ENCODE measurements at regions not wholly inside any gene's neighbourhood (a gene's known extent, or its start where the extent isn't known, plus 50 kb on each side); places are given as distances from the start of the nearest gene placed in this dataset.

GRCh38 chr5:40390281-40391149 is 289.2 kb upstream of the PTGER4 start:
- DNase-seq (ENCODE audit: low read depth in 3 of 3, low spot score in 2 of 3) = no peak

- DNase-seq (ENCODE audit: low read depth in 3 of 3, low spot score in 2 of 3) = no peak
Measured at GRCh38 chr5:40389591-40389990, 290.1 kb upstream of the PTGER4 start.

- DNase-seq (ENCODE audit: low read depth in 3 of 3, low spot score in 2 of 3) = no peak
Measured at GRCh38 chr5:40386289-40386688, 293.4 kb upstream of the PTGER4 start.

GRCh38 chr5:40385544-40385943 is 294.2 kb upstream of the PTGER4 start:
- no peak for DNase-seq (ENCODE audit: low read depth in 3 of 3, low spot score in 2 of 3)

GRCh38 chr5:40384782-40385390 is 294.8 kb upstream of the PTGER4 start:
- no peak for DNase-seq (ENCODE audit: low read depth in 3 of 3, low spot score in 2 of 3)

GRCh38 chr5:40383749-40384651 is 295.7 kb upstream of the PTGER4 start:
- no peak for DNase-seq (ENCODE audit: low read depth in 3 of 3, low spot score in 2 of 3)

- no peak for DNase-seq (ENCODE audit: low read depth in 3 of 3, low spot score in 2 of 3)
Measured at GRCh38 chr5:40381676-40382363, 297.9 kb upstream of the PTGER4 start.

- no peak for DNase-seq (ENCODE audit: low read depth in 3 of 3, low spot score in 2 of 3)
Measured at GRCh38 chr5:40381016-40381415, 298.7 kb upstream of the PTGER4 start.

GRCh38 chr5:40378396-40379177 is 301.1 kb upstream of the PTGER4 start:
- DNase-seq (ENCODE audit: low read depth in 3 of 3, low spot score in 2 of 3) = no peak

- no peak for DNase-seq (ENCODE audit: low read depth in 3 of 3, low spot score in 2 of 3)
Measured at GRCh38 chr5:40376566-40376965, 303.1 kb upstream of the PTGER4 start.

- no peak for DNase-seq (ENCODE audit: low read depth in 3 of 3, low spot score in 2 of 3)
Measured at GRCh38 chr5:40374853-40375252, 304.9 kb upstream of the PTGER4 start.

GRCh38 chr5:40368200-40368599 is 311.5 kb upstream of the PTGER4 start:
- no peak for DNase-seq (ENCODE audit: low read depth in 3 of 3, low spot score in 2 of 3)

GRCh38 chr5:40367255-40367654 is 312.5 kb upstream of the PTGER4 start:
- no peak for DNase-seq (ENCODE audit: low read depth in 3 of 3, low spot score in 2 of 3)

- DNase-seq (ENCODE audit: low read depth in 3 of 3, low spot score in 2 of 3) = no peak
Measured at GRCh38 chr5:40365342-40366330, 314.1 kb upstream of the PTGER4 start.

GRCh38 chr5:40364441-40364840 is 315.3 kb upstream of the PTGER4 start:
- DNase-seq (ENCODE audit: low read depth in 3 of 3, low spot score in 2 of 3) = no peak

GRCh38 chr5:40361378-40361777 is 318.3 kb upstream of the PTGER4 start:
- DNase-seq (ENCODE audit: low read depth in 3 of 3, low spot score in 2 of 3) = no peak

- no peak for DNase-seq (ENCODE audit: low read depth in 3 of 3, low spot score in 2 of 3)
Measured at GRCh38 chr5:40360685-40361084, 319.0 kb upstream of the PTGER4 start.

GRCh38 chr5:40359832-40360231 is 319.9 kb upstream of the PTGER4 start:
- no peak for DNase-seq (ENCODE audit: low read depth in 3 of 3, low spot score in 2 of 3)

- no peak for DNase-seq (ENCODE audit: low read depth in 3 of 3, low spot score in 2 of 3)
Measured at GRCh38 chr5:40359093-40359492, 320.6 kb upstream of the PTGER4 start.

All from right renal cortex interstitium (tissue), 3 donors.